ENCODE measurements at regions not wholly inside any gene's neighbourhood (a gene's known extent, or its start where the extent isn't known, plus 50 kb on each side); places are given as distances from the start of the nearest gene placed in this dataset.
"Not testable (repeated sequence)": the region's sequence is repeated elsewhere in the genome, so short reads cannot be mapped to it uniquely, and the experiment has no call there.

GRCh38 chr22:33984656-33985285, 64.5 kb upstream of the LARGE1 start:
- ChIA-PET POLR2A (no interaction called here), CTCF (interaction anchor here (0.6 kb wide), 1 partner anchor 51 kb away, joined by 6 read pairs; no protein-coding TSS in a partner anchor)
- peaks cover 16% of the 10 kb centered on the region for H3K9me3 Mint-ChIP-seq (ENCODE audit: unreplicated experiment)
- H3K4me1 Mint-ChIP-seq (ENCODE audit: insufficient read depth, unreplicated experiment), result no peaks in the 10 kb centered on the region
- H3K36me3 Mint-ChIP-seq (ENCODE audit: insufficient read depth, unreplicated experiment), result no peaks in the 10 kb centered on the region
- DNase-seq (ENCODE audit: unreplicated experiment), result no peak
- H3K4me3 Mint-ChIP-seq (ENCODE audit: unreplicated experiment), result no peak overlapping the region
- TF ChIP-seq, protein P1, sequence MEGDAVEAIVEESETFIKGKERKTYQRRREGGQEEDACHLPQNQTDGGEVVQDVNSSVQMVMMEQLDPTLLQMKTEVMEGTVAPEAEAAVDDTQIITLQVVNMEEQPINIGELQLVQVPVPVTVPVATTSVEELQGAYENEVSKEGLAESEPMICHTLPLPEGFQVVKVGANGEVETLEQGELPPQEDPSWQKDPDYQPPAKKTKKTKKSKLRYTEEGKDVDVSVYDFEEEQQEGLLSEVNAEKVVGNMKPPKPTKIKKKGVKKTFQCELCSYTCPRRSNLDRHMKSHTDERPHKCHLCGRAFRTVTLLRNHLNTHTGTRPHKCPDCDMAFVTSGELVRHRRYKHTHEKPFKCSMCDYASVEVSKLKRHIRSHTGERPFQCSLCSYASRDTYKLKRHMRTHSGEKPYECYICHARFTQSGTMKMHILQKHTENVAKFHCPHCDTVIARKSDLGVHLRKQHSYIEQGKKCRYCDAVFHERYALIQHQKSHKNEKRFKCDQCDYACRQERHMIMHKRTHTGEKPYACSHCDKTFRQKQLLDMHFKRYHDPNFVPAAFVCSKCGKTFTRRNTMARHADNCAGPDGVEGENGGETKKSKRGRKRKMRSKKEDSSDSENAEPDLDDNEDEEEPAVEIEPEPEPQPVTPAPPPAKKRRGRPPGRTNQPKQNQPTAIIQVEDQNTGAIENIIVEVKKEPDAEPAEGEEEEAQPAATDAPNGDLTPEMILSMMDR (IDR thresholded peaks at IDR 0.05; ENCODE audit: unreplicated experiment), result no peak
- H3K27ac Mint-ChIP-seq (ENCODE audit: low read depth, unreplicated experiment), result no peak overlapping the region
- intact Hi-C loops (cut with micrococcal nuclease), result no loop called here
- H3K27me3 Mint-ChIP-seq (ENCODE audit: insufficient read depth, unreplicated experiment), result no peaks in the 10 kb centered on the region
- BruUV-seq (replicated peaks), result no TSS peak

DNA sequence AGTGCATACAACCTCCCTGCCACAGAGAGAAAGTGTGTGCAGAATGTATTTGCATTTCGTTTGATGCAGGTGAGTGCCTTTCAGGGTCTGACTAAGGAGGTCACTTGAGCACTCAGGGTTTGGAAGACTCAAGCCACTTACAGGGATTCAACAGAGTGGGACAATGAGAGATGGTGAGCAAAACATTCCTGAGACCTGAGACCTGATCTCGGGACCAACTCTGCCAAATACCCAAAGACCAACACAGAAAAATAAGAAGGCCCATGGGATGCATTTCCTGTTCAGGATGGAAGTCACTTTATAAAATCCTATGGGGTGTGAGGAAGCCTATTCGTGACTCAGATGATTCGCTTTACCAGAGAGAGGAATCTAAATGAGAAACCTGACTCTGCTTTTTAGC, 65.2 kb upstream of the LARGE1 start:
- POLR2A ChIA-PET, result no interaction called here
- TF ChIP-seq, protein P1 (IDR thresholded peaks at IDR 0.05; ENCODE audit: unreplicated experiment), result no peak
- no peak for DNase-seq (ENCODE audit: unreplicated experiment)
- H3K4me1 Mint-ChIP-seq (ENCODE audit: insufficient read depth, unreplicated experiment), result no peaks in the 10 kb centered on the region
- CTCF ChIA-PET, result interaction anchor here (0.6 kb wide), 1 partner anchor 52 kb away, joined by 6 read pairs; no protein-coding TSS in a partner anchor
- H3K27ac Mint-ChIP-seq (ENCODE audit: low read depth, unreplicated experiment), result no peak overlapping the region
- no TSS peak for BruUV-seq (replicated peaks)
- H3K36me3 Mint-ChIP-seq (ENCODE audit: insufficient read depth, unreplicated experiment), result no peaks in the 10 kb centered on the region
- intact Hi-C loops (cut with micrococcal nuclease), result no loop called here
- no peak overlapping the region for H3K4me3 Mint-ChIP-seq (ENCODE audit: unreplicated experiment)
- H3K27me3 Mint-ChIP-seq (ENCODE audit: insufficient read depth, unreplicated experiment), result no peaks in the 10 kb centered on the region
- peaks cover 16% of the 10 kb centered on the region for H3K9me3 Mint-ChIP-seq (ENCODE audit: unreplicated experiment)

DNA sequence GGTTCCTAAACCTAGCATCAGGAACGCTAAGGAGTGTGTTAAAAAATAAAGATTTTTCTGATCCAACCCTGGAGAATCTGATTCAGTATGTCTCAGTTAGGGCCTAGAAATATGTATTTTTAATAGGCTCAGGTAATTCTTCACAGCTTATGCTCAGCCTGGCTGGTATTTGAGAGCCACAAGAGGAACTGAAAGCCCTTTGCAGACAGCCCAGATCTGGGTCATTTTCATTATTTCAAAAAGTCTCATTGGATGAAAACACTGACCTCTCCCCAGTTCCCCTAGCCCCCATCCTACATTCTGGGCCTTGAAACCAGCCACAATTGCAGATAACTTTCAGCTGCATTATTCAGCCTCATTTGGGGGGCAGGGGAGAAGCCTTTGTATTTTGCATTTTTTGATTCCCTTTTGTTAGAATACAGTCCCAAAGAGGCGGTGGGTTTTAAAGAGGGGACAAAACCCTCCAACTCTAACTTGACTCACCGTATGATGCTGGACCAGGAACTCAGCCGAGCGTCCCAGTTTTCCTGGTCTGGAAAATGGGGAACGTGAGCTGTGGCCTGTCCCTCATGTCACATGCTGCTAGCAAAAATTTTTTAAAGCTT, 66.0 kb upstream of the LARGE1 start:
- POLR2A ChIA-PET, result no interaction called here
- H3K27me3 Mint-ChIP-seq (ENCODE audit: insufficient read depth, unreplicated experiment), result no peaks in the 10 kb centered on the region
- intact Hi-C loops (cut with micrococcal nuclease), result no loop called here
- TF ChIP-seq, protein P1 (IDR thresholded peaks at IDR 0.05; ENCODE audit: unreplicated experiment), result no peak
- H3K4me3 Mint-ChIP-seq (ENCODE audit: unreplicated experiment), result no peak overlapping the region
- no peaks in the 10 kb centered on the region for H3K4me1 Mint-ChIP-seq (ENCODE audit: insufficient read depth, unreplicated experiment)
- no TSS peak for BruUV-seq (replicated peaks)
- CTCF ChIA-PET, result no interaction called here
- peaks cover 11% of the 10 kb centered on the region for H3K9me3 Mint-ChIP-seq (ENCODE audit: unreplicated experiment)
- H3K36me3 Mint-ChIP-seq (ENCODE audit: insufficient read depth, unreplicated experiment), result no peaks in the 10 kb centered on the region
- no peak overlapping the region for H3K27ac Mint-ChIP-seq (ENCODE audit: low read depth, unreplicated experiment)
- no peak for DNase-seq (ENCODE audit: unreplicated experiment)

DNA sequence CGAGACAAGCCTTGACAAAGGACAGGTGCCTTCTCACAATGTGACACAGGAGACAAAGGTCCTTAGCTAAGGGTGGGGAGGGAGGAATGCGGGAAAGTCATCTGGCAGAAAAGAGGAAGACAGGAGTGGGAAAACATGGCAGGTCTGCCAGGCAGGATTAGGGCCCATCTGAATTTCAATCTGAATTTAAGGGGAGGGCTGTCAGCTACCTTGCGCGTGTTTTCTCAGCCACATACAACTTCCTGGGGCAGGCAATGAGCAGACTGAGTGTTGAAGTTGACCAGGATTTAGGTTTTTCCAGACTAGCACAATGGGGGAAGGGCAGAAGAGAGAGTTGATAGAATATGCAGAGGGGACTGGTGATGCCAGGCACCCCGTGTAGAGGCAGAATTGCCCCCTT, 66.7 kb upstream of the LARGE1 start:
- peaks cover 16% of the 10 kb centered on the region for H3K9me3 Mint-ChIP-seq (ENCODE audit: unreplicated experiment)
- ChIA-PET POLR2A (no interaction called here), CTCF (no interaction called here)
- H3K27me3 Mint-ChIP-seq (ENCODE audit: insufficient read depth, unreplicated experiment), result no peaks in the 10 kb centered on the region
- H3K4me3 Mint-ChIP-seq (ENCODE audit: unreplicated experiment), result no peak overlapping the region
- no peak for DNase-seq (ENCODE audit: unreplicated experiment)
- no peaks in the 10 kb centered on the region for H3K36me3 Mint-ChIP-seq (ENCODE audit: insufficient read depth, unreplicated experiment)
- H3K4me1 Mint-ChIP-seq (ENCODE audit: insufficient read depth, unreplicated experiment), result no peaks in the 10 kb centered on the region
- intact Hi-C loops (cut with micrococcal nuclease), result no loop called here
- H3K27ac Mint-ChIP-seq (ENCODE audit: low read depth, unreplicated experiment), result no peak overlapping the region
- TF ChIP-seq, protein P1 (IDR thresholded peaks at IDR 0.05; ENCODE audit: unreplicated experiment), result no peak
- BruUV-seq (replicated peaks), result no TSS peak

- H3K27ac Mint-ChIP-seq (ENCODE audit: low read depth, unreplicated experiment); H3K4me3 Mint-ChIP-seq (ENCODE audit: unreplicated experiment); H3K27me3 Mint-ChIP-seq (ENCODE audit: insufficient read depth, unreplicated experiment); POLR2A ChIA-PET; CTCF ChIA-PET; BruUV-seq (replicated peaks); H3K4me1 Mint-ChIP-seq (ENCODE audit: insufficient read depth, unreplicated experiment); intact Hi-C loops (cut with micrococcal nuclease); DNase-seq (ENCODE audit: unreplicated experiment); H3K36me3 Mint-ChIP-seq (ENCODE audit: insufficient read depth, unreplicated experiment): not testable (repeated sequence)
- H3K9me3 Mint-ChIP-seq (ENCODE audit: unreplicated experiment), result peaks cover 19% of the 10 kb centered on the region
These were observed 69.0 kb upstream of the LARGE1 start for GRCh38 chr22:33989263-33989662.

All from MCF 10A (cell line).